K562 (cell line): ENCODE measurements at regions not wholly inside any gene's neighbourhood (a gene's known extent, or its start where the extent isn't known, plus 50 kb on each side); places are given as distances from the start of the nearest gene placed in this dataset.

Experiments
- ATAC-seq: fragments of 200-7000 bp; cut with Tn5 transposase; 3 replicates; pipeline ENCODE4 v1.9.1; 2020; ENCODE audit warnings: moderate library complexity
- BruUV-seq: library from RNA; stranded (reverse); fragments of 400-500 nt; replicated peaks from 2 replicates; lab custom pipeline; 2021; lab: Mats Ljungman, UMichigan
- CTCF ChIA-PET: fragments of 300-600 bp; formaldehyde crosslinking; extraction: SDS; loops from one replicate; lab custom pipeline; 2021; ENCODE audit warnings: low intra/inter-chr PET ratio; lab: Yijun Ruan, JAX
- POLR2A ChIA-PET: fragments of 300-600, 350-650 bp; sonication (Branson Sonifier 250); formaldehyde crosslinking; extraction: SDS; loops from one replicate; lab custom pipeline; 2021; ENCODE audit warnings: antibody characterized with exemption, inconsistent platforms; lab: Yijun Ruan, JAX
- DNase-seq, 4 experiments: peaks; one replicate each; pipeline versions ENCODE4 v3.0.0 to v3.0.0-alpha.2; 2011 to 2018; ENCODE audit warnings: low spot score in 3 of 4, mixed read lengths in 3 of 4; ENCODE audit errors: extremely low read depth in 1 of 4
- FAIRE-seq: peaks from 2 replicates; lab custom pipeline; 2011; peaks lifted over from hg19 to GRCh38; lab: Jason Lieb, UNC
- H2AFZ ChIP-seq: 2 replicates; pipeline ENCODE4 v1.6.0; 2011; ENCODE audit warnings: low read depth, low read length, control low read depth, inconsistent platforms
- H3K27ac ChIP-seq: fragments of 200-600 bp; 3 replicates; pipeline ENCODE4 v1.8.0; 2011; ENCODE audit warnings: low read depth, mild to moderate bottlenecking, control low read depth, inconsistent platforms, low read length, moderate library complexity, mixed read lengths; ENCODE audit errors: extremely low read depth
- H3K27me3 ChIP-seq, 2 experiments: fragments of 300-600 bp in 1 of 2; 2 replicates in 1 of 2; 3 replicates in 1 of 2; pipeline versions ENCODE4 v1.6.0 to v1.8.0; 2011; ENCODE audit warnings: inconsistent platforms in 2 of 2, low read length in 2 of 2, mild to moderate bottlenecking in 1 of 2, mixed read lengths in 1 of 2, moderate library complexity in 1 of 2; ENCODE audit not compliant: control insufficient read depth in 2 of 2, insufficient read depth in 2 of 2
- H3K36me3 ChIP-seq: fragments of 300-600 bp; 3 replicates; pipeline ENCODE4 v1.8.0; 2011; ENCODE audit warnings: mild to moderate bottlenecking, low read length, inconsistent platforms; ENCODE audit not compliant: control insufficient read depth, insufficient read depth
- H3K4me1 ChIP-seq, 2 experiments: fragments of 200-600 bp in 1 of 2; replicated peaks in 1 of 2; 2 replicates in 1 of 2; 3 replicates in 1 of 2; pipeline versions ENCODE4 v1.5.1 to v1.8.0; 2011; ENCODE audit warnings: inconsistent platforms in 2 of 2, low read length in 2 of 2, mild to moderate bottlenecking in 1 of 2, mixed read lengths in 1 of 2, moderate library complexity in 1 of 2; ENCODE audit not compliant: control insufficient read depth in 2 of 2, insufficient read depth in 2 of 2
- H3K4me2 ChIP-seq: 2 replicates; pipeline ENCODE4 v1.6.1; 2011; ENCODE audit warnings: low read length, control low read depth, inconsistent platforms, mixed read lengths; ENCODE audit not compliant: insufficient read depth
- H3K4me3 ChIP-seq: fragments of 200-600 bp; sonication (generic), shearing (Covaris generic); 2 replicates; pipeline ENCODE4 v1.5.1; 2016; ENCODE audit warnings: control low read depth, inconsistent platforms
- H3K79me2 ChIP-seq: fragments of 200-600 bp; 3 replicates; pipeline ENCODE4 v1.8.0; 2011; ENCODE audit warnings: low read length, inconsistent platforms; ENCODE audit not compliant: control insufficient read depth, insufficient read depth
- H3K9ac ChIP-seq, 2 experiments: 2 replicates each; pipeline versions ENCODE4 v1.6.0 to v1.6.1; 2011; ENCODE audit warnings: low read depth in 2 of 2, low read length in 2 of 2, control low read depth in 1 of 2, inconsistent platforms in 1 of 2, mild to moderate bottlenecking in 1 of 2, mixed read lengths in 1 of 2; ENCODE audit not compliant: insufficient read depth in 1 of 2
- H3K9me1 ChIP-seq: one replicate; pipeline ENCODE4 v1.6.0; 2011; ENCODE audit warnings: inconsistent platforms, mild to moderate bottlenecking, low read length, moderate library complexity; ENCODE audit not compliant: control insufficient read depth, insufficient read depth
- H3K9me3 ChIP-seq: replicated peaks from 2 replicates; pipeline ENCODE4 v1.5.1; 2011; ENCODE audit warnings: low read depth, low read length, inconsistent platforms; ENCODE audit not compliant: control insufficient read depth, insufficient read depth
- H4K20me1 ChIP-seq: replicated peaks from 2 replicates; pipeline ENCODE4 v1.6.1; 2011; ENCODE audit warnings: low read length, inconsistent platforms, mixed read lengths; ENCODE audit not compliant: control insufficient read depth, insufficient read depth
- ARID4B ChIP-seq: sonication (generic); formaldehyde crosslinking; IDR thresholded peaks from 2 replicates; pipeline ENCODE4 v1.8.0; 2022; ENCODE audit warnings: mild to moderate bottlenecking, missing genetic modification reagents
- DPF2 ChIP-seq: fragments of 450-650 bp; IDR thresholded peaks from 2 replicates; pipeline ENCODE4 v1.6.1; 2016
- HIVEP1 ChIP-seq: fragments of 250-450 bp; sonication (Bioruptor Pico); IDR thresholded peaks from 2 replicates; pipeline ENCODE4 v1.4.0; 2020; ENCODE audit warnings: mild to moderate bottlenecking
- KDM2B ChIP-seq: fragments of 250-450 bp; sonication (Bioruptor Pico); IDR thresholded peaks from 2 replicates; pipeline ENCODE4 v1.8.0; 2021; ENCODE audit warnings: mild to moderate bottlenecking, moderate library complexity
- SNIP1 ChIP-seq: fragments of 450-650 bp; IDR thresholded peaks from 2 replicates; pipeline ENCODE4 v1.7.1; 2017; ENCODE audit warnings: low read depth, mild to moderate bottlenecking
- TAF1 ChIP-seq: IDR thresholded peaks from 2 replicates; pipeline ENCODE4 v1.6.1; 2011; ENCODE audit warnings: mild to moderate bottlenecking, low read length, moderate library complexity; ENCODE audit not compliant: insufficient read depth, control insufficient read depth, severe bottlenecking; ENCODE audit errors: extremely low read depth
- THAP12 ChIP-seq: fragments of 250-450 bp; sonication (Bioruptor Pico); IDR thresholded peaks from 2 replicates; pipeline ENCODE4 v1.9.0; 2021; ENCODE audit warnings: mild to moderate bottlenecking, inconsistent platforms
- TOE1 ChIP-seq, 2 experiments: fragments of 450-650 bp in 1 of 2; sonication (generic) in 1 of 2; formaldehyde crosslinking in 1 of 2; IDR thresholded peaks; 2 replicates each; pipeline versions ENCODE4 v1.7.1 to v1.8.0; 2016 to 2022; ENCODE audit warnings: borderline replicate concordance in 2 of 2, mild to moderate bottlenecking in 2 of 2, antibody characterized with exemption in 1 of 2, inconsistent platforms in 1 of 2, low read depth in 1 of 2, missing genetic modification reagents in 1 of 2, moderate library complexity in 1 of 2
- ZNF316 ChIP-seq: fragments of 450-650 bp; IDR thresholded peaks from 2 replicates; pipeline ENCODE4 v1.6.1; 2016
- WGBS: fragments of 100-300 bp; shearing (Covaris generic); methylation state at CpG from one replicate; pipeline ENCODE4 v1.1.6; 2016; ENCODE audit warnings: low coverage, mixed read lengths; ENCODE audit not compliant: insufficient coverage; ENCODE audit errors: missing lambda C conversion rate; 5-methylcytosine and 5-hydroxymethylcytosine counted together
- in situ Hi-C: fragments of 300-500 bp; cut with MboI; formaldehyde crosslinking; loops from 4 replicates; pipeline ENCODE4 v1.15.0; 2018; ENCODE audit warnings: inconsistent platforms, mixed read lengths
- intact Hi-C: fragments of 100-400 bp; cut with micrococcal nuclease; formaldehyde crosslinking; loops from 2 replicates; pipeline ENCODE4 v1.14.2; 2022

GRCh38 chr9:78778861-78779374, 482.0 kb downstream of the PSAT1 start:
- Histone ChIP-seq H3K4me1 (no peaks in the 10 kb centered on the region), H3K36me3 (no peaks in the 10 kb centered on the region), H3K4me3 (no peak overlapping the region), H3K9ac (no peak overlapping the region)
- no peak for FAIRE-seq
- CTCF ChIA-PET = no interaction called here
- WGBS = 0% methylated on average over 3 of the region's 4 CpGs
- no peak for DNase-seq
- no peak for TF ChIP-seq ZNF316
- no peak for TF ChIP-seq TAF1
- no peak for TF ChIP-seq DPF2
- TF ChIP-seq HIVEP1 (CRISPR knock-in tag) = no peak
- no peak for TF ChIP-seq ARID4B (CRISPR knock-in tag)
- no peak for TF ChIP-seq KDM2B (CRISPR knock-in tag)
- no peak for TF ChIP-seq THAP12 (CRISPR knock-in tag)
- TF ChIP-seq SNIP1 = no peak
- no peak for TF ChIP-seq TOE1 (IDR thresholded peaks at IDR 0.05; ENCODE audit: borderline replicate concordance)
- no peak for TF ChIP-seq TOE1 (CRISPR knock-in tag; IDR thresholded peaks at IDR 0.05; ENCODE audit: borderline replicate concordance, low read depth)
- TF ChIP-seq, all 486 proteins: peak for 0
- Histone ChIP-seq H3K9me1 (no peaks in the 10 kb centered on the region), H3K4me2 (no peak overlapping the region), H3K27me3 (no peaks in the 10 kb centered on the region), H4K20me1 (no peaks in the 10 kb centered on the region), H3K9me3 (no peaks in the 10 kb centered on the region), H3K79me2 (no peaks in the 10 kb centered on the region), H2AFZ (no peak overlapping the region), H3K27ac (no peak overlapping the region)
- ATAC-seq = no peak
- no TSS peak for BruUV-seq
- intact Hi-C loops = no loop called here
- POLR2A ChIA-PET = no interaction called here
- in situ Hi-C loops = no loop called here
